ENCODE measurements at regions not wholly inside any gene's neighbourhood (a gene's known extent, or its start where the extent isn't known, plus 50 kb on each side); places are given as distances from the start of the nearest gene placed in this dataset.

GRCh38 chr2:103962670-103963069, 891.2 kb upstream of the POU3F3 start:
- Histone ChIP-seq H3K4me2 (ENCODE audit: insufficient read depth, low read length) (no peak overlapping the region), H3K79me2 (ENCODE audit: insufficient read depth, low read length) (no peaks in the 10 kb centered on the region), H3K4me1 (ENCODE audit: insufficient read depth, low read length) (no peaks in the 10 kb centered on the region), H2AFZ (ENCODE audit: low read length) (no peak overlapping the region), H4K20me1 (ENCODE audit: insufficient read depth, low read length) (no peaks in the 10 kb centered on the region), H3K4me3 (ENCODE audit: insufficient read depth, low read length) (no peak overlapping the region), H3K9me3 (ENCODE audit: low read depth, low read length) (no peaks in the 10 kb centered on the region), H3K27ac (ENCODE audit: low read depth, low read length) (no peak overlapping the region), H3K36me3 (ENCODE audit: insufficient read depth, low read length) (no peaks in the 10 kb centered on the region), H3K27me3 (ENCODE audit: insufficient read depth, low read length) (no peaks in the 10 kb centered on the region)
- no peak for TF ChIP-seq CTCF (IDR thresholded peaks at IDR 0.05; ENCODE audit: extremely low read depth, low read depth, low read length)
- no peak for DNase-seq (ENCODE audit: insufficient read length, low spot score, missing footprints)

GRCh38 chr2:103963146-103963725, 890.7 kb upstream of the POU3F3 start:
- no peaks in the 10 kb centered on the region for H4K20me1 ChIP-seq (ENCODE audit: insufficient read depth, low read length)
- TF ChIP-seq CTCF (IDR thresholded peaks at IDR 0.05; ENCODE audit: extremely low read depth, low read depth, low read length) = no peak

DNA sequence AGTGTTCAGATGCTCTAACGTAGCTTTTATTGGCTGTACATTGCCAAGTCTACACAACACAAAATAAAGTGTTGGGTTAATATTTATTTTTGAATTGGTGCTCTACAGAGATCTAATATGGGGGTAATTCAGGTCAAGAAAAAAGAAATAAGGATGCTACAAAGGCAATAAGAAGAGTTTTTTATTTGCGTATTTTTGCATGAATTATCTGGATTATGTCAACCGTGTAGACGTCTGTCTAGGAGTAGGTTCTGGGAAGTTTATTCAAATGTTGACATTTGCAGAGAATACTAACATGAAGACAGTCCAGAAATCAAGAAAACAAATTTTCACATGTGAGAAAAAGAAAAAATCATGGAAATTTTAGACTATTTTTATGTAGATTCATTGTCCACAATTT, 876.7 kb upstream of the POU3F3 start:
- no peaks in the 10 kb centered on the region for H3K9me3 ChIP-seq (ENCODE audit: low read depth, low read length)
- H3K79me2 ChIP-seq (ENCODE audit: insufficient read depth, low read length) = no peaks in the 10 kb centered on the region
- H3K4me2 ChIP-seq (ENCODE audit: insufficient read depth, low read length) = no peak overlapping the region
- no peaks in the 10 kb centered on the region for H4K20me1 ChIP-seq (ENCODE audit: insufficient read depth, low read length)
- DNase-seq (ENCODE audit: insufficient read length, low spot score, missing footprints) = no peak
- TF ChIP-seq CTCF (IDR thresholded peaks at IDR 0.05; ENCODE audit: extremely low read depth, low read depth, low read length) = no peak
- H3K4me3 ChIP-seq (ENCODE audit: insufficient read depth, low read length) = no peak overlapping the region
- no peaks in the 10 kb centered on the region for H3K27me3 ChIP-seq (ENCODE audit: insufficient read depth, low read length)
- H3K27ac ChIP-seq (ENCODE audit: low read depth, low read length) = no peak overlapping the region
- H2AFZ ChIP-seq (ENCODE audit: low read length) = no peak overlapping the region
- no peaks in the 10 kb centered on the region for H3K36me3 ChIP-seq (ENCODE audit: insufficient read depth, low read length)
- no peaks in the 10 kb centered on the region for H3K4me1 ChIP-seq (ENCODE audit: insufficient read depth, low read length)

More at GRCh38 chr2:103963146-103963725, 890.7 kb upstream of the POU3F3 start:
- Histone ChIP-seq H3K4me2 (ENCODE audit: insufficient read depth, low read length) (no peak overlapping the region), H3K9me3 (ENCODE audit: low read depth, low read length) (no peaks in the 10 kb centered on the region), H3K4me3 (ENCODE audit: insufficient read depth, low read length) (no peak overlapping the region), H3K27me3 (ENCODE audit: insufficient read depth, low read length) (no peaks in the 10 kb centered on the region), H3K4me1 (ENCODE audit: insufficient read depth, low read length) (no peaks in the 10 kb centered on the region), H3K36me3 (ENCODE audit: insufficient read depth, low read length) (no peaks in the 10 kb centered on the region), H2AFZ (ENCODE audit: low read length) (no peak overlapping the region), H3K27ac (ENCODE audit: low read depth, low read length) (no peak overlapping the region), H3K79me2 (ENCODE audit: insufficient read depth, low read length) (no peaks in the 10 kb centered on the region)
- DNase-seq (ENCODE audit: insufficient read length, low spot score, missing footprints) = no peak

GRCh38 chr2:103977668-103978067, 876.2 kb upstream of the POU3F3 start:
- no peak for DNase-seq (ENCODE audit: insufficient read length, low spot score, missing footprints)
- Histone ChIP-seq H4K20me1 (ENCODE audit: insufficient read depth, low read length) (no peaks in the 10 kb centered on the region), H2AFZ (ENCODE audit: low read length) (no peak overlapping the region), H3K9me3 (ENCODE audit: low read depth, low read length) (no peaks in the 10 kb centered on the region), H3K27me3 (ENCODE audit: insufficient read depth, low read length) (no peaks in the 10 kb centered on the region), H3K4me1 (ENCODE audit: insufficient read depth, low read length) (no peaks in the 10 kb centered on the region), H3K4me2 (ENCODE audit: insufficient read depth, low read length) (no peak overlapping the region), H3K36me3 (ENCODE audit: insufficient read depth, low read length) (no peaks in the 10 kb centered on the region), H3K27ac (ENCODE audit: low read depth, low read length) (no peak overlapping the region), H3K4me3 (ENCODE audit: insufficient read depth, low read length) (no peak overlapping the region), H3K79me2 (ENCODE audit: insufficient read depth, low read length) (no peaks in the 10 kb centered on the region)
- no peak for TF ChIP-seq CTCF (IDR thresholded peaks at IDR 0.05; ENCODE audit: extremely low read depth, low read depth, low read length)
